ENCODE measurements at regions not wholly inside any gene's neighbourhood (a gene's known extent, or its start where the extent isn't known, plus 50 kb on each side); places are given as distances from the start of the nearest gene placed in this dataset.

GRCh38 chr3:194755671-194756459 lies 70.2 kb downstream of the FAM43A start:
- TF ChIP-seq CTCF (IDR thresholded peaks at IDR 0.05; ENCODE audit: insufficient read depth, low read length, poor library complexity, severe bottlenecking), result no peak
- no peak for TF ChIP-seq EZH2phosphoT487 (conservative IDR thresholded peaks at IDR 0.05; ENCODE audit: low read length)

Data from SU-DHL-6 (cell line).